ENCODE measurements at regions not wholly inside any gene's neighbourhood (a gene's known extent, or its start where the extent isn't known, plus 50 kb on each side); places are given as distances from the start of the nearest gene placed in this dataset.

DNA sequence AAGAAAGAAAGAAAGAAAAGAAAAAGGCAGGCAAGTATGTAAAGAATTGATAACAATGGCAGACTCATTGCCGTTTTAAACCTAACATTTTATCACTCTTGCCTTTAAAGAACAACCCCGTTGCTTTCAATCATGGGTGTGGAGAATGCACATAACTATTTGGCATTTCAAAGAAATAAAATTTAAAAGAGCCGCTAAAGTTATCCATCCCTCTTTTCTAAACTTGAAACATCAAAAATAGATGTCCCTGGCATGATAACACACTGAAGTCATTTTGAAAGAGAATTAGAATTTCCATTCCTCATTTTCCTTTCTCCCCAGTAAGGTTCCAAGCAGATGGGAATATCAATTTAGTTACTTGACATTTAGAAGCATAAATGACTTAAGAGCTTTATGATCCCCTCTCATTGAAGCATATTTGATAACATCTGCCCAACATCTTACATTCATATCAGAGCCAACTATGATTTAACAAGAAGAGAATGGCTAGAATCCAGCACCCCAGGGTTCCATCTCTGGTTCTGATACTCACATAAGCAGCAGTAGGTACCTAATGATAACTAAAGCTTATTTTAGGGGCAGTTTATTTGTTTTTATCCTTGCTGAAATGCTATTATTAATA is 529.6 kb upstream of the LRRC4C start:
- Histone ChIP-seq H4K91ac (ENCODE audit: low read length) (no peak overlapping the region), H4K8ac (ENCODE audit: low read length) (no peak overlapping the region), H3K27ac (ENCODE audit: low read length, poor library complexity, severe bottlenecking) (no peak overlapping the region), H2BK120ac (ENCODE audit: low read depth, low read length) (no peak overlapping the region), H2AK5ac (ENCODE audit: low read length, severe bottlenecking) (no peak overlapping the region), H3K9ac (ENCODE audit: low read length) (no peak overlapping the region), H3K27me3 (ENCODE audit: control insufficient read depth in 1 of 2, insufficient read depth in 1 of 2, low read length in 2 of 2) (no peaks in the 10 kb centered on the region), H3K4me3 (ENCODE audit: insufficient read depth in 1 of 2, low read depth in 1 of 2, low read length in 2 of 2) (no peak overlapping the region), H3K4me1 (ENCODE audit: control insufficient read depth, insufficient read depth, low read depth, low read length) (peaks cover 3% of the 10 kb centered on the region), H2AFZ (ENCODE audit: low read depth, low read length) (no peak overlapping the region), H3K4ac (ENCODE audit: low read depth in 1 of 2, low read length in 2 of 2) (no peak overlapping the region), H3K79me1 (replicated peaks; ENCODE audit: low read length, poor library complexity, severe bottlenecking) (no peaks in the 10 kb centered on the region), H3K23ac (ENCODE audit: low read length in 2 of 2) (no peak overlapping the region), H3K4me2 (ENCODE audit: low read length, poor library complexity, severe bottlenecking) (no peak overlapping the region), H3K18ac (ENCODE audit: low read depth in 1 of 2, low read length in 2 of 2) (no peak overlapping the region), H3K9me3 (ENCODE audit: control insufficient read depth, low read length) (no peaks in the 10 kb centered on the region), H3K14ac (ENCODE audit: low read length in 2 of 2) (no peak overlapping the region), H3K36me3 (ENCODE audit: control insufficient read depth in 1 of 2, insufficient read depth in 2 of 2, low read depth in 1 of 2, low read length in 2 of 2) (no peaks in the 10 kb centered on the region), H2BK12ac (ENCODE audit: low read length in 2 of 2) (no peak overlapping the region), H2BK5ac (ENCODE audit: low read depth, low read length, poor library complexity, severe bottlenecking) (no peak overlapping the region), H2BK15ac (ENCODE audit: low read depth, poor library complexity, severe bottlenecking) (no peak overlapping the region)
- no peak for DNase-seq
- 60% methylated on average over 2 of the region's 3 CpGs for WGBS

DNA sequence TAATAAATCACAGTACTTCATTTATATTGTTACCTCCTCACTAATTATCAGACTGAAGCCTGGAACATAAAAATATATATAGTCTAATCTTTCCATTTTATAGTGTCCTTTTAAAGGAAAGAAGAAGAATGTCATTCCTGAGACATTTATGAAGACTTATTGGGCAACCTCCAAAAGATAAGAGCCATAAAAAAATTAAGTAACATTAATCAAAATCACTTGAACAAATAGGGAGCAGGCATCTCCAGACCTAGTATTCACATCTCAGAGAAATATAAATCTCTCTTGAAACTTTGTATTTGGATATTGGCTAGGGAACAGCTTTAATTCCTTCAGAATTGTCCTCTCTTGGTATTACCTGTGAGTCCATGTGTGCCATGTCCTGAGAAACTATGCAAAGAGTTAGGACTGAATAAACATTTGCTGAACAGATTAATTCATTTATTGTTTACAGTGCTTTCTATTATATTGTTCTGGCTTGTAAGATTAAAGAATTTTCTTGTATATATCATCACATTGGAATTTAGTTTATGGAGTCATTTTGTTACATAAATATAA is 530.5 kb upstream of the LRRC4C start:
- Histone ChIP-seq H2BK120ac (ENCODE audit: low read depth, low read length) (no peak overlapping the region), H3K27ac (ENCODE audit: low read length, poor library complexity, severe bottlenecking) (no peak overlapping the region), H4K91ac (ENCODE audit: low read length) (no peak overlapping the region), H2BK12ac (ENCODE audit: low read length in 2 of 2) (no peak overlapping the region), H2AFZ (ENCODE audit: low read depth, low read length) (no peak overlapping the region), H3K9ac (ENCODE audit: low read length) (no peak overlapping the region), H3K4ac (ENCODE audit: low read depth in 1 of 2, low read length in 2 of 2) (no peak overlapping the region), H3K27me3 (ENCODE audit: control insufficient read depth in 1 of 2, insufficient read depth in 1 of 2, low read length in 2 of 2) (no peaks in the 10 kb centered on the region), H3K9me3 (ENCODE audit: control insufficient read depth, low read length) (no peaks in the 10 kb centered on the region), H3K36me3 (ENCODE audit: control insufficient read depth in 1 of 2, insufficient read depth in 2 of 2, low read depth in 1 of 2, low read length in 2 of 2) (no peaks in the 10 kb centered on the region), H4K8ac (ENCODE audit: low read length) (no peak overlapping the region), H3K4me3 (ENCODE audit: insufficient read depth in 1 of 2, low read depth in 1 of 2, low read length in 2 of 2) (no peak overlapping the region), H3K4me1 (ENCODE audit: control insufficient read depth, insufficient read depth, low read depth, low read length) (peaks cover 3% of the 10 kb centered on the region), H3K4me2 (ENCODE audit: low read length, poor library complexity, severe bottlenecking) (no peak overlapping the region), H3K18ac (ENCODE audit: low read depth in 1 of 2, low read length in 2 of 2) (no peak overlapping the region), H2AK5ac (ENCODE audit: low read length, severe bottlenecking) (no peak overlapping the region), H2BK5ac (ENCODE audit: low read depth, low read length, poor library complexity, severe bottlenecking) (no peak overlapping the region), H3K14ac (ENCODE audit: low read length in 2 of 2) (no peak overlapping the region), H2BK15ac (ENCODE audit: low read depth, poor library complexity, severe bottlenecking) (no peak overlapping the region), H3K23ac (ENCODE audit: low read length in 2 of 2) (no peak overlapping the region), H3K79me1 (replicated peaks; ENCODE audit: low read length, poor library complexity, severe bottlenecking) (no peaks in the 10 kb centered on the region)
- no peak for DNase-seq

DNA sequence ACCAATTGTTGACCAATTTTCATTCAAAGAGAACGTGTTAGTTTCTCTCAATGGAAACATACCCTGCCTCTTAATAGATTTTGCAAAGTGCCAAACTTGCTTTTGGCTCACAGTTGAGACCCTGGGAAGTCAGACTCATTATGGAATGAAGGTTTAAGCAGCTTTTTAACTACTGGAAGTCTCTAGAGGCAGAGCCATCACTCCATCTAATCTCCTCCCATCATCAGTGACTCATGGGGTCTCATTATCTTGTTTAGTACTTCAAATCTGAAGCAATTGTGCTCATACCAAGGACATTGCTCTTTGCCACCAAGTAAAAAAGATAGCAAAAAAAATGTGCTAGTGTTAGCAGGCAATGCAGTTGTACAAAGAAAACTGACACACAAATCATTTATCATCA is 537.1 kb upstream of the LRRC4C start:
- no peak overlapping the region for H3K14ac ChIP-seq (ENCODE audit: low read length in 2 of 2)
- H3K4ac ChIP-seq (ENCODE audit: low read depth in 1 of 2, low read length in 2 of 2): no peak overlapping the region
- H3K4me1 ChIP-seq (ENCODE audit: control insufficient read depth, insufficient read depth, low read depth, low read length): no peaks in the 10 kb centered on the region
- 27% methylated on average over 1 of the region's 1 CpG for WGBS
- H2AK5ac ChIP-seq (ENCODE audit: low read length, severe bottlenecking): no peak overlapping the region
- no peak overlapping the region for H4K91ac ChIP-seq (ENCODE audit: low read length)
- no peak overlapping the region for H3K9ac ChIP-seq (ENCODE audit: low read length)
- no peak overlapping the region for H3K27ac ChIP-seq (ENCODE audit: low read length, poor library complexity, severe bottlenecking)
- H3K23ac ChIP-seq (ENCODE audit: low read length in 2 of 2): no peak overlapping the region
- H2BK5ac ChIP-seq (ENCODE audit: low read depth, low read length, poor library complexity, severe bottlenecking): no peak overlapping the region
- no peak overlapping the region for H2BK120ac ChIP-seq (ENCODE audit: low read depth, low read length)
- H3K4me2 ChIP-seq (ENCODE audit: low read length, poor library complexity, severe bottlenecking): no peak overlapping the region
- H3K36me3 ChIP-seq (ENCODE audit: control insufficient read depth in 1 of 2, insufficient read depth in 2 of 2, low read depth in 1 of 2, low read length in 2 of 2): no peaks in the 10 kb centered on the region
- no peak for DNase-seq
- H3K18ac ChIP-seq (ENCODE audit: low read depth in 1 of 2, low read length in 2 of 2): no peak overlapping the region
- H3K79me1 ChIP-seq (replicated peaks; ENCODE audit: low read length, poor library complexity, severe bottlenecking): no peaks in the 10 kb centered on the region
- no peak overlapping the region for H4K8ac ChIP-seq (ENCODE audit: low read length)
- H3K4me3 ChIP-seq (ENCODE audit: insufficient read depth in 1 of 2, low read depth in 1 of 2, low read length in 2 of 2): no peak overlapping the region
- no peaks in the 10 kb centered on the region for H3K9me3 ChIP-seq (ENCODE audit: control insufficient read depth, low read length)
- no peak overlapping the region for H2AFZ ChIP-seq (ENCODE audit: low read depth, low read length)
- H3K27me3 ChIP-seq (ENCODE audit: control insufficient read depth in 1 of 2, insufficient read depth in 1 of 2, low read length in 2 of 2): no peaks in the 10 kb centered on the region
- H2BK12ac ChIP-seq (ENCODE audit: low read length in 2 of 2): no peak overlapping the region
- no peak overlapping the region for H2BK15ac ChIP-seq (ENCODE audit: low read depth, poor library complexity, severe bottlenecking)

DNA sequence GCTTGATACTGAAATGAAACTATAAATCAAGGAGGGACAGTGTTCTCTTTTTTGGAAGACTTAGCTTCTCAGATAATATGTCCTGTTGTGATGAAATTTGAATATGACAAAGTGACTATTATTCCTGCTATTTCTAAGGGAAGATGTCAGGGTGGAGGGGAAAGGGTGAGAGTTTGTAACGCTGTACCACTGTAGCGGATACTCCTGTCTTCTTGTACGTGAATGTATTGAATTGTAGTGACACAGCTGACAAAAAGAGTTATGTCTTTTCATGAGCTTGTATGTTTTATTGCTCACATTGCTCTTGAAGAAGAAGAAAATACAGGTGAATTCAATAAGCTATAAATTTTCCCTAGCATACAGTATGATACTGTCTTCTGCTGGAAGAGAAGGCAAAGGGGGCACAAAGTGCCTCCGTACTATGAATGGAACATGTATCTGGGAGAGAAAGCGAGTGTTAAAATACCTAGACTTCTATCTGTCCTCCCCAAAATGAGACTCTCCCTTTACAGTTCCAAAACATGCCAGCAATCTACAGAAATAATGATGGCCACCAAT is 538.5 kb upstream of the LRRC4C start:
- Histone ChIP-seq H4K91ac (ENCODE audit: low read length) (no peak overlapping the region), H3K4me2 (ENCODE audit: low read length, poor library complexity, severe bottlenecking) (no peak overlapping the region), H3K4ac (ENCODE audit: low read depth in 1 of 2, low read length in 2 of 2) (no peak overlapping the region), H3K4me3 (ENCODE audit: insufficient read depth in 1 of 2, low read depth in 1 of 2, low read length in 2 of 2) (no peak overlapping the region), H4K8ac (ENCODE audit: low read length) (no peak overlapping the region), H3K79me1 (replicated peaks; ENCODE audit: low read length, poor library complexity, severe bottlenecking) (no peaks in the 10 kb centered on the region), H3K27me3 (ENCODE audit: control insufficient read depth in 1 of 2, insufficient read depth in 1 of 2, low read length in 2 of 2) (no peaks in the 10 kb centered on the region), H2BK5ac (ENCODE audit: low read depth, low read length, poor library complexity, severe bottlenecking) (no peak overlapping the region), H3K36me3 (ENCODE audit: control insufficient read depth in 1 of 2, insufficient read depth in 2 of 2, low read depth in 1 of 2, low read length in 2 of 2) (no peaks in the 10 kb centered on the region), H2BK12ac (ENCODE audit: low read length in 2 of 2) (no peak overlapping the region), H3K9ac (ENCODE audit: low read length) (no peak overlapping the region), H3K9me3 (ENCODE audit: control insufficient read depth, low read length) (no peaks in the 10 kb centered on the region), H2AK5ac (ENCODE audit: low read length, severe bottlenecking) (no peak overlapping the region), H3K14ac (ENCODE audit: low read length in 2 of 2) (no peak overlapping the region), H2BK15ac (ENCODE audit: low read depth, poor library complexity, severe bottlenecking) (no peak overlapping the region), H3K23ac (ENCODE audit: low read length in 2 of 2) (no peak overlapping the region), H2BK120ac (ENCODE audit: low read depth, low read length) (no peak overlapping the region), H3K27ac (ENCODE audit: low read length, poor library complexity, severe bottlenecking) (no peak overlapping the region), H3K4me1 (ENCODE audit: control insufficient read depth, insufficient read depth, low read depth, low read length) (no peaks in the 10 kb centered on the region), H3K18ac (ENCODE audit: low read depth in 1 of 2, low read length in 2 of 2) (no peak overlapping the region), H2AFZ (ENCODE audit: low read depth, low read length) (no peak overlapping the region)
- 83% methylated on average over 5 of the region's 5 CpGs for WGBS
- DNase-seq: no peak

Data from mesenchymal stem cell (in vitro differentiated cells and primary cell).